ENCODE measurements at regions not wholly inside any gene's neighbourhood (a gene's known extent, or its start where the extent isn't known, plus 50 kb on each side); places are given as distances from the start of the nearest gene placed in this dataset.

GRCh38 chr2:128605931-128606330 lies 287.3 kb upstream of the HS6ST1 start:
- ChIA-PET CTCF (no interaction called here), POLR2A (no interaction called here)
- Histone ChIP-seq H3K9me3 (ENCODE audit: control insufficient read depth in 1 of 2, insufficient read depth in 1 of 2, low read length in 2 of 2) (no peaks in the 10 kb centered on the region), H3K27me3 (ENCODE audit: control insufficient read depth in 1 of 2, insufficient read depth in 2 of 2, low read length in 2 of 2) (no peaks in the 10 kb centered on the region), H3K4me3 (ENCODE audit: low read length) (no peak overlapping the region), H3K4me1 (ENCODE audit: insufficient read depth, low read length) (no peaks in the 10 kb centered on the region), H3K27ac (ENCODE audit: low read depth in 1 of 2, low read length in 2 of 2) (no peak overlapping the region), H3K36me3 (ENCODE audit: insufficient read depth, low read length) (no peaks in the 10 kb centered on the region)
- intact Hi-C loops (cut with DNase I, micrococcal nuclease): no loop called here
- Mint-ChIP-seq H3K4me1 (ENCODE audit: low read depth) (no peaks in the 10 kb centered on the region), H3K27ac (no peak overlapping the region), H3K4me3 (no peak overlapping the region), H3K36me3 (ENCODE audit: low read depth) (no peaks in the 10 kb centered on the region), H3K27me3 (no peaks in the 10 kb centered on the region), H3K9me3 (no peaks in the 10 kb centered on the region)
- DNase-seq: no peak
- ATAC-seq (ENCODE audit: poor library complexity): no peak
- TF ChIP-seq, protein P1, sequence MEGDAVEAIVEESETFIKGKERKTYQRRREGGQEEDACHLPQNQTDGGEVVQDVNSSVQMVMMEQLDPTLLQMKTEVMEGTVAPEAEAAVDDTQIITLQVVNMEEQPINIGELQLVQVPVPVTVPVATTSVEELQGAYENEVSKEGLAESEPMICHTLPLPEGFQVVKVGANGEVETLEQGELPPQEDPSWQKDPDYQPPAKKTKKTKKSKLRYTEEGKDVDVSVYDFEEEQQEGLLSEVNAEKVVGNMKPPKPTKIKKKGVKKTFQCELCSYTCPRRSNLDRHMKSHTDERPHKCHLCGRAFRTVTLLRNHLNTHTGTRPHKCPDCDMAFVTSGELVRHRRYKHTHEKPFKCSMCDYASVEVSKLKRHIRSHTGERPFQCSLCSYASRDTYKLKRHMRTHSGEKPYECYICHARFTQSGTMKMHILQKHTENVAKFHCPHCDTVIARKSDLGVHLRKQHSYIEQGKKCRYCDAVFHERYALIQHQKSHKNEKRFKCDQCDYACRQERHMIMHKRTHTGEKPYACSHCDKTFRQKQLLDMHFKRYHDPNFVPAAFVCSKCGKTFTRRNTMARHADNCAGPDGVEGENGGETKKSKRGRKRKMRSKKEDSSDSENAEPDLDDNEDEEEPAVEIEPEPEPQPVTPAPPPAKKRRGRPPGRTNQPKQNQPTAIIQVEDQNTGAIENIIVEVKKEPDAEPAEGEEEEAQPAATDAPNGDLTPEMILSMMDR (IDR thresholded peaks at IDR 0.05): no peak

GRCh38 chr2:128606837-128607236 lies 288.2 kb upstream of the HS6ST1 start:
- POLR2A ChIA-PET: no interaction called here
- H3K4me1 Mint-ChIP-seq (ENCODE audit: low read depth): no peaks in the 10 kb centered on the region

DNA sequence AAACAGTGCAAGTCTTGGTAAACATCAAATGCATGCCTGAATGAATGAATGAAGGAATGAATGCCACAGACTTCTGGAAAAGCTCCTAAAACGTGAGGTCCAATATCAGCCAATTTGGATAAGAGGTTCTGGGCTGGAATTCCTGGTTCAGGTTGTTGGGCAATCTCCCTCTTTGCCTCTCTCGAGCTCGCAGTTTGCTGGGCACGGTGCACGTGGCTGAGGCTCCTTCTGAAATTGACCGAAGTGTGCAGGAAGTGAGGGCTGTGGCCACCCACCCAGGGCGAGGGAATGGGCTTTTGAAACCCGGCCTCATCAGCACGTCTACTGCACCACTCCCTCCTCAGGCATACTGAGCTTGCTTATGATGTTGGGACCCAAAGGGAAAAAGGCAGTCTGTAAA lies 288.8 kb upstream of the HS6ST1 start:
- Histone ChIP-seq H3K4me1 (ENCODE audit: insufficient read depth, low read length) (no peaks in the 10 kb centered on the region), H3K9me3 (ENCODE audit: control insufficient read depth in 1 of 2, insufficient read depth in 1 of 2, low read length in 2 of 2) (no peaks in the 10 kb centered on the region), H3K27me3 (ENCODE audit: control insufficient read depth in 1 of 2, insufficient read depth in 2 of 2, low read length in 2 of 2) (no peaks in the 10 kb centered on the region), H3K27ac (ENCODE audit: low read depth in 1 of 2, low read length in 2 of 2) (no peak overlapping the region), H3K36me3 (ENCODE audit: insufficient read depth, low read length) (no peaks in the 10 kb centered on the region), H3K4me3 (ENCODE audit: low read length) (no peak overlapping the region)
- H3K9me3 Mint-ChIP-seq: no peaks in the 10 kb centered on the region
- TF ChIP-seq, protein P1 (IDR thresholded peaks at IDR 0.05): no peak
- intact Hi-C loops (cut with DNase I, micrococcal nuclease): no loop called here
- POLR2A ChIA-PET: no interaction called here
- no peaks in the 10 kb centered on the region for H3K36me3 Mint-ChIP-seq (ENCODE audit: low read depth)
- CTCF ChIA-PET: no interaction called here
- no peak overlapping the region for H3K27ac Mint-ChIP-seq
- no peak for DNase-seq
- ATAC-seq (ENCODE audit: poor library complexity): no peak
- H3K4me3 Mint-ChIP-seq: no peak overlapping the region
- H3K4me1 Mint-ChIP-seq (ENCODE audit: low read depth): no peaks in the 10 kb centered on the region
- no peaks in the 10 kb centered on the region for H3K27me3 Mint-ChIP-seq

More at GRCh38 chr2:128606837-128607236, 288.2 kb upstream of the HS6ST1 start:
- Mint-ChIP-seq H3K27ac (no peak overlapping the region), H3K27me3 (no peaks in the 10 kb centered on the region), H3K9me3 (no peaks in the 10 kb centered on the region), H3K4me3 (no peak overlapping the region), H3K36me3 (ENCODE audit: low read depth) (no peaks in the 10 kb centered on the region)
- CTCF ChIA-PET: no interaction called here
- Histone ChIP-seq H3K36me3 (ENCODE audit: insufficient read depth, low read length) (no peaks in the 10 kb centered on the region), H3K27ac (ENCODE audit: low read depth in 1 of 2, low read length in 2 of 2) (no peak overlapping the region), H3K4me1 (ENCODE audit: insufficient read depth, low read length) (no peaks in the 10 kb centered on the region), H3K4me3 (ENCODE audit: low read length) (no peak overlapping the region), H3K9me3 (ENCODE audit: control insufficient read depth in 1 of 2, insufficient read depth in 1 of 2, low read length in 2 of 2) (no peaks in the 10 kb centered on the region), H3K27me3 (ENCODE audit: control insufficient read depth in 1 of 2, insufficient read depth in 2 of 2, low read length in 2 of 2) (no peaks in the 10 kb centered on the region)
- intact Hi-C loops (cut with DNase I, micrococcal nuclease): no loop called here
- no peak for ATAC-seq (ENCODE audit: poor library complexity)
- DNase-seq: peak in 1 of 14 experiments; percentile 22
- TF ChIP-seq, protein P1 (IDR thresholded peaks at IDR 0.05): no peak

All from CD4-positive, alpha-beta T cell (primary cell).